GM21390 (cell line): ENCODE measurements at regions not wholly inside any gene's neighbourhood (a gene's known extent, or its start where the extent isn't known, plus 50 kb on each side); places are given as distances from the start of the nearest gene placed in this dataset.
"Not testable (repeated sequence)": the region's sequence is repeated elsewhere in the genome, so short reads cannot be mapped to it uniquely, and the experiment has no call there.

ENCODE experiments used
- ATAC-seq: cut with Tn5 transposase; IDR thresholded peaks from one replicate; pipeline ENCODE4 v1.9.1; 2021; ENCODE audit not compliant: unreplicated experiment

GRCh38 chr5:155114655-155115054, 101.1 kb downstream of the KIF4B start:
- no peak for ATAC-seq

GRCh38 chr5:155116456-155117251, 103.1 kb downstream of the KIF4B start:
- no peak for ATAC-seq

- no peak for ATAC-seq
Observed at GRCh38 chr5:155125551-155126095, 112.1 kb downstream of the KIF4B start.

- ATAC-seq: no peak
Observed at GRCh38 chr5:155126573-155126972, 113.0 kb downstream of the KIF4B start.

- no peak for ATAC-seq
Observed at GRCh38 chr5:155127552-155127951, 114.0 kb downstream of the KIF4B start.

- ATAC-seq: no peak
Observed at GRCh38 chr5:155128786-155129512, 115.4 kb downstream of the KIF4B start.

- ATAC-seq: no peak
Observed at GRCh38 chr5:155129513-155129880, 115.9 kb downstream of the KIF4B start.

- ATAC-seq: no peak
Observed at GRCh38 chr5:155134130-155134529, 120.6 kb downstream of the KIF4B start.

GRCh38 chr5:155136216-155136850, 122.8 kb downstream of the KIF4B start:
- ATAC-seq: no peak

GRCh38 chr5:155137683-155138082, 124.1 kb downstream of the KIF4B start:
- ATAC-seq: no peak

GRCh38 chr5:155140646-155141045, 127.1 kb downstream of the KIF4B start:
- ATAC-seq: no peak

- no peak for ATAC-seq
Observed at GRCh38 chr5:155144956-155145355, 131.4 kb downstream of the KIF4B start.

- no peak for ATAC-seq
Observed at GRCh38 chr5:155147222-155147621, 133.7 kb downstream of the KIF4B start.

GRCh38 chr5:155148694-155149093, 135.1 kb downstream of the KIF4B start:
- ATAC-seq: peak; percentile 59

- no peak for ATAC-seq
Observed at GRCh38 chr5:155150012-155150411, 136.5 kb downstream of the KIF4B start.

GRCh38 chr5:155154973-155155372, 141.4 kb downstream of the KIF4B start:
- no peak for ATAC-seq

GRCh38 chr5:155163084-155163483, 149.5 kb downstream of the KIF4B start:
- ATAC-seq: not testable (repeated sequence)

GRCh38 chr5:155167736-155168135, 154.2 kb downstream of the KIF4B start:
- no peak for ATAC-seq

GRCh38 chr5:155181542-155181941, 168.0 kb downstream of the KIF4B start:
- ATAC-seq: no peak

GRCh38 chr5:155189476-155189875, 175.9 kb downstream of the KIF4B start:
- no peak for ATAC-seq

- ATAC-seq: no peak
Observed at GRCh38 chr5:155189981-155190380, 176.4 kb downstream of the KIF4B start.

GRCh38 chr5:155193029-155193428, 179.5 kb downstream of the KIF4B start:
- ATAC-seq: no peak
